ENCODE measurements at regions not wholly inside any gene's neighbourhood (a gene's known extent, or its start where the extent isn't known, plus 50 kb on each side); places are given as distances from the start of the nearest gene placed in this dataset.
A peak's percentile ranks its signal among the peaks of the same experiment; 100 is the strongest.

- peak; percentile 15 for DNase-seq (ENCODE audit: low spot score)
Observed at GRCh38 chr10:6305401-6306321, 102.9 kb downstream of the PFKFB3 start.

GRCh38 chr10:6306917-6307316 is 104.2 kb downstream of the PFKFB3 start:
- no peak for DNase-seq (ENCODE audit: low spot score)

- no peak for DNase-seq (ENCODE audit: low spot score)
Observed at GRCh38 chr10:6309816-6310215, 107.1 kb downstream of the PFKFB3 start.

- no peak for DNase-seq (ENCODE audit: low spot score)
Observed at GRCh38 chr10:6310977-6311376, 108.2 kb downstream of the PFKFB3 start.

- no peak for DNase-seq (ENCODE audit: low spot score)
Observed at GRCh38 chr10:6311700-6312330, 109.1 kb downstream of the PFKFB3 start.

GRCh38 chr10:6312636-6313035 is 109.9 kb downstream of the PFKFB3 start:
- no peak for DNase-seq (ENCODE audit: low spot score)

DNA sequence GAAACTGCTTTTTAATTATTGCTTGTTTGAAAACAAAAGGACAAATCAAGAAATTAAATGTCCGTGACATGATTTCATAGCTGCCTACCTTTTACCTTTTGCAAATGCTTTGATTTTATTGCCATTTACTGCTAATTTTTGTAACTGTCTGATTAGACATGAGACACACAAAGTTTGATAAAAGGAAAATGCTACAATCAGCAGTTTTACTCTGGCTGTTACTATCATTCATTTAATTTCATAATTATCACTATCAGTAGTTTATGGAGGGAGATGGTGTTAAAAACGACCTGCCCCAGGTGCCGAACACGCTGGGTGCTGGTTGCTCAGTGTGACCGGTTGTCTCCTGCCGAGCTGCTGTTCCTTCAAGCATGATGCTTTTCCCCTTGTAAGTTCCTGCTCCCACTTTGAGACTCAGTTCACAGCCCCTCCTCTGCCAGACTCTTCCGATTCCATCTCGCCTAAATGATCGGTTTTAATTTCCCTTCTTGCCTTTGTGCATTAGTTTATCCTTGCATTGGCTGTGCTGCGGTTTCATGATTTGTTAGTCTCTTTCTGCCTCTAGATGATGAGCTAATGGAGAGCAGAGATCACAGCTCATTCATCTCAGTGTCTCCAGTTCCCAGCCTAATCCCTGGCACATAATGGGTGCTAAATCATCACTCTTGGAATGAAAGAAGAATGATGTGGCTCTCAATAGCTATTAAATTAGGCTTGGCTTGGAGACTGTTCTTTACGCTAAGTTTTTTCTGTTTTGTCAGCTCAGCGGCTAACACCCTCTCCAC is 110.6 kb downstream of the PFKFB3 start:
- DNase-seq (ENCODE audit: low spot score), result no peak

- DNase-seq (ENCODE audit: low spot score), result no peak
Observed at GRCh38 chr10:6314620-6315205, 112.0 kb downstream of the PFKFB3 start.

DNA sequence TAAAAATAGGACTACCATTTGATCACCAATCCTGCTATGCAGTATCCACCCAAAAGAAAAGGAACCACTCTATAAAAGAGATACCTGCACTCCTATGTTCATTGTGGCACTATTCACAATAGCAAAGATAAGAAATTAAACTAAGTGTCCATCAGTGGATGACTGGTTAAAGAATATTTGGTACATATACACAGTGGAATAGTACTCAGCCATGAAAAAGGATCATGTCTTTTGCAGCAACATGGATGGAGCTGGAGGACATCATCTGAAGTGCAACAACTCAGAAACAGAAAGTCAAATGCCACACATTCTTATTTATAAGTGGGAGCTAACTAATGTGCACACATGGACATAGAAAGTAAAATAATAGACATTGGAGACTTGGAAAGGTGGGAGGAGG is 116.4 kb downstream of the PFKFB3 start:
- no peak for DNase-seq (ENCODE audit: low spot score)

DNA sequence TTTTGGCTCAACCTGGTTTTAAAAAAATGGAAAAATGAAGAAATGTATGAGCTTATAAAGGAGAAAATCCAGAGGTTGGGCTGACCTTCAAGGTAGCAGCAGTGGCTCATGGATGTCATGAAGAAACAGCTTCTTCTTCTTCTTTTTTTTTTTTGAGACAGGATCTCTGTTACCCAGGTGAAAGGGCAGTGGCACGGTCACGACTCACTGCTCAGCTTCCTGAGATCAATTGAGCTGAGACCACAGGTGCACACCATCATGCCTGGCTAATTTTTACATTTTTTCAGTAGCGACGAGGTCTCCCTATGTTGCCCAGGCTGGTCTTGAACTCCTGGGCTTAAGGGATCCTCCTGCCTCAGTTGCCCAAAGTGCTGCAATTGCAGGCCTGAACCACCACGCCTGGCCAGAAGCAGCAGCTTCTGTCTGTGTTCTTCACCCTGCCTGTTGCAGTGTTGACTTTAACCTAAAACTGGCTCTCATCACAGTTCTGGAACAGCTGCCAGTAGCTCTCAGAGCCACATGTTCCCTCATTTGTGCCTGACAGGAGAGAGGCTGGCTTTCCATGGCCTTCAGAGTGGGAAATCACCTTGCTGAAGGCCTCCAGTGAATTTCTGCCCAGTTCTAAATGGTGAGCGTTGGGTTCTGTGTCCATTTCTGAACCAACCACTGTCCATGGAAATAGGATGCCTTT is 117.7 kb downstream of the PFKFB3 start:
- peak; percentile 56 for DNase-seq (ENCODE audit: low spot score)

- DNase-seq (ENCODE audit: low spot score), result no peak
Observed at GRCh38 chr10:6321880-6322279, 119.1 kb downstream of the PFKFB3 start.

DNA sequence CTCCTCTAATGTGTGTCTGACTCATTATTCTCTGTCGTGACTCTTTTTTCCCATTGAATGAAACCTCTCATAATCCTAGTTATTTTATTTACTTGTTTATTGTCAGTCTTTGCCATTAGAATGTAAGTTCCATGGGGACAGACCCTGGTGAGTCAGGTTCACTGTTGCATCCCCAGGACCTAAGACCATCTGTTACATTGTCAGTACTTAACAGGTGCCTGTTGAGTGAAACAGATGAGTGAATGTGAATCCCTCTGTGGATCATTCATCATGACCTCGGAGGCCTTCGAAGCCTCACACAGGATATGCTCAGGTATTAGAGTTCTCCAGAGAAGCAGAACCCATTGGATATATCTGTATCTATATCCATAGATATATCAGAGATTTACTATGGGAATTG is 120.1 kb downstream of the PFKFB3 start:
- DNase-seq (ENCODE audit: low spot score), result no peak

GRCh38 chr10:6327961-6328698 is 125.4 kb downstream of the PFKFB3 start:
- no peak for DNase-seq (ENCODE audit: low spot score)

DNA sequence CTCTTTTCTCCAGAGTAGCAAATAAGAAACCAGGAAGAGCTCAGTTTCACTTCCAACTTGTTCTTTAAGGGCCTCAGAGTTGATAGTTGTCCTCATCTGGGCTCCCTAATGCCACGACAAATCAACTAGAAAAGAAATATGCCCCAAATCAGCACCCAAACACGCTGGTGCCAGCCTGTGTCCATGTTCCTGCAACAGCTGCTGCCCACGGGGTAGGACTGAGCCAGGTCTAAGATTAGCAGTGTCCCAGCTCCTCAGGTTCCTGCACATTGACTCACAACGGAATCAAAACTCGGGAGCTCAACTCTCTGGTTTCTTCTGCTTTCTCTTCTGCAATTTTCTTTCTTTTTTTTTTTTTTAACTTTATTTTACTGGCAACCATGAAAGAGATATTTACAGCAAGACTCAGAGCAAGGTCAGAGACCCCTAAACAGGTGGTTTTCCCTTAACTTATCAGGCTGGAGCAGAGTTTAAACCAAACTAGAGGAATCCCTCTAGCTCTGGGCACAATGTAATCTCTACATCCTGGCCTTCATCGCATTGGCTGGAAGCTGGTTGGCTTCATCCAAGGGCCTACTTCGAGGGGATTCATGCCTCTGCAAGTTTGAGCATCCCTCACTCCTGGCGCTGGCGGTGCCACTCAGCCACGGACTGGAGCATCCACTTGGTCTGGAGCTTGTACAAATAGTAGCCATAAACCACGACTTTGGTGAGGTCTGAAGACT is 126.1 kb downstream of the PFKFB3 start:
- DNase-seq (ENCODE audit: low spot score), result no peak

DNA sequence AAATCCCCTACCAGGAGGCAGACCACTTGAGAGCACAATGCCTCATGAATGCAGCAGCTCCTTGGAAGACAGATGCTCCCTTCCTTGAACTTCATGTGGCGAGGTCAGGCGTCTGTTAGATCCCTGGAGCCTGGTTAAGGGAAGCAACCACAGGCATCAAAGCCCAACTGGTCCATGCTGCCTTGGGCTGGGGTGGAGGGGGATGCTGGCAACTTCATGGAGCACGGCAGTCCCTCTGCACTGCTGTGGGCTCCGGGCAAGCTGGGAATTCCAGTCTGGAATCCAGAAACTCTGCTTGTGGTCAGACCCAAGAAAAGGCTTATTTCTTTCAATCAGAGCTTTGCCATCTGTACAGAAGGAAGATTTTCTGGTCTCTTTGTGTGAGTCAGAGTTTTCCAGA is 130.4 kb downstream of the PFKFB3 start:
- DNase-seq (ENCODE audit: low spot score), result no peak

GRCh38 chr10:6333973-6334372 is 131.2 kb downstream of the PFKFB3 start:
- no peak for DNase-seq (ENCODE audit: low spot score)

DNA sequence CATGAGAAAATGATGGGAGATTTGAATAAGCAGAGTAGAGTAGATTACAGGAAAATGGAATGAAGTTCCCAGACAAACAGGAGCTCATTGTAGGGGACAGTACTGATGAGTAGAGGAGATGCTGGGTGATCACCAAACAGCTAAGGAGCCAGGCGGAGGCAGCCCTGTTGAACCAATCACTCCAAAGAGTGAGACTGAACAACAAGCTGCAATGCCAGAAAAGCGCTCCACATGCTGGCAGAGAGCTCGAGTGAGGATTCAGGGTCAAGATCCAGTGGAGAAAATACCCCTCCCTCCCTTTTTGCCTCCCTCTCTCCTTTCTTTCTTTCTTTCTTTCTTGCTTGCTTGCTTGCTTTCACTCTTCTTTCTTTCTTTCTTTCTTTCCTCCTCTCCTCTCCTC is 133.3 kb downstream of the PFKFB3 start:
- DNase-seq (ENCODE audit: low spot score), result no peak

DNA sequence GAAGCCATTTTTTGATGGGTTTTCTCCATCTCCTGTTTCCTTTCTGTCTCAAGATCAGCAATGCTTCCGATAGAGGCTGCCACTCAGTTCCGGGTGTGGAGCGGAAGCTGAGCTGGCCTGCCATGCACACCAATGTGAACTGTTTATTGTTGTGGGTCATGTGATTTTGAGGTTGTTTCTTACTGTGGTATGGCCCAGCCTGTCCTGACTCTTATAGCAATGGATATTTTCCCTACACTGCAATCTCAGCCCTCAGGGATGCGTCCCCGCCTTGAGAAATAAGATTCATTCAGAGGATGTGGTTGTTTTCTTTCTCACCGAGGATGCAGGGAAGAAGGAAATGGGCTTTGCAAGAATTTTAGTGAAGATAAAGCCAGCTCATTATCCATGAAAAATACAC is 134.7 kb downstream of the PFKFB3 start:
- DNase-seq (ENCODE audit: low spot score), result no peak

- DNase-seq (ENCODE audit: low spot score), result no peak
Observed at GRCh38 chr10:6338361-6338760, 135.6 kb downstream of the PFKFB3 start.

GRCh38 chr10:6339891-6340290 is 137.2 kb downstream of the PFKFB3 start:
- DNase-seq (ENCODE audit: low spot score), result no peak
